Glutamatergic neuron (in vitro differentiated cells): ENCODE measurements at regions not wholly inside any gene's neighbourhood (a gene's known extent, or its start where the extent isn't known, plus 50 kb on each side); places are given as distances from the start of the nearest gene placed in this dataset.
"Not testable (repeated sequence)": the region's sequence is repeated elsewhere in the genome, so short reads cannot be mapped to it uniquely, and the experiment has no call there.

Source experiments
- DNase-seq: peaks from one replicate; pipeline ENCODE4 v3.0.0; 2022
- H3K27ac Mint-ChIP-seq: one replicate; pipeline ENCODE4 v1.8.0; 2020; ENCODE audit warnings: mild to moderate bottlenecking, mixed read lengths, inconsistent platforms; ENCODE audit not compliant: unreplicated experiment
- H3K27me3 Mint-ChIP-seq: one replicate; pipeline ENCODE4 v1.8.0; 2020; ENCODE audit warnings: mild to moderate bottlenecking, moderate library complexity, mixed read lengths, inconsistent platforms; ENCODE audit not compliant: unreplicated experiment
- H3K36me3 Mint-ChIP-seq: one replicate; pipeline ENCODE4 v1.8.0; 2020; ENCODE audit warnings: mild to moderate bottlenecking, mixed read lengths, inconsistent platforms; ENCODE audit not compliant: unreplicated experiment
- H3K4me1 Mint-ChIP-seq: one replicate; pipeline ENCODE4 v1.8.0; 2020; ENCODE audit warnings: mild to moderate bottlenecking, low read depth, mixed read lengths, inconsistent platforms; ENCODE audit not compliant: unreplicated experiment
- H3K4me3 Mint-ChIP-seq: one replicate; pipeline ENCODE4 v1.8.0; 2020; ENCODE audit warnings: mild to moderate bottlenecking, mixed read lengths, inconsistent platforms; ENCODE audit not compliant: unreplicated experiment
- H3K9me3 Mint-ChIP-seq: one replicate; pipeline ENCODE4 v1.8.0; 2020; ENCODE audit warnings: mild to moderate bottlenecking, moderate library complexity, mixed read lengths, inconsistent platforms; ENCODE audit not compliant: unreplicated experiment
- TF ChIP-seq, protein P1 (sequence below): fragments of 200-600 bp; sonication (generic); IDR thresholded peaks from one replicate; pipeline ENCODE4 v1.5.0; 2021; ENCODE audit not compliant: partially characterized antibody, unreplicated experiment

- no peaks in the 10 kb centered on the region for H3K36me3 Mint-ChIP-seq
- H3K9me3 Mint-ChIP-seq, result no peaks in the 10 kb centered on the region
- DNase-seq, result no peak
- H3K4me3 Mint-ChIP-seq, result no peak overlapping the region
- peaks cover 3% of the 10 kb centered on the region for H3K27me3 Mint-ChIP-seq
- TF ChIP-seq, protein P1, sequence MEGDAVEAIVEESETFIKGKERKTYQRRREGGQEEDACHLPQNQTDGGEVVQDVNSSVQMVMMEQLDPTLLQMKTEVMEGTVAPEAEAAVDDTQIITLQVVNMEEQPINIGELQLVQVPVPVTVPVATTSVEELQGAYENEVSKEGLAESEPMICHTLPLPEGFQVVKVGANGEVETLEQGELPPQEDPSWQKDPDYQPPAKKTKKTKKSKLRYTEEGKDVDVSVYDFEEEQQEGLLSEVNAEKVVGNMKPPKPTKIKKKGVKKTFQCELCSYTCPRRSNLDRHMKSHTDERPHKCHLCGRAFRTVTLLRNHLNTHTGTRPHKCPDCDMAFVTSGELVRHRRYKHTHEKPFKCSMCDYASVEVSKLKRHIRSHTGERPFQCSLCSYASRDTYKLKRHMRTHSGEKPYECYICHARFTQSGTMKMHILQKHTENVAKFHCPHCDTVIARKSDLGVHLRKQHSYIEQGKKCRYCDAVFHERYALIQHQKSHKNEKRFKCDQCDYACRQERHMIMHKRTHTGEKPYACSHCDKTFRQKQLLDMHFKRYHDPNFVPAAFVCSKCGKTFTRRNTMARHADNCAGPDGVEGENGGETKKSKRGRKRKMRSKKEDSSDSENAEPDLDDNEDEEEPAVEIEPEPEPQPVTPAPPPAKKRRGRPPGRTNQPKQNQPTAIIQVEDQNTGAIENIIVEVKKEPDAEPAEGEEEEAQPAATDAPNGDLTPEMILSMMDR, result no peak
- no peak overlapping the region for H3K27ac Mint-ChIP-seq
- H3K4me1 Mint-ChIP-seq, result no peaks in the 10 kb centered on the region
Observed at GRCh38 chr11:86873573-86874083, 73.3 kb downstream of the PRSS23 start.

DNA sequence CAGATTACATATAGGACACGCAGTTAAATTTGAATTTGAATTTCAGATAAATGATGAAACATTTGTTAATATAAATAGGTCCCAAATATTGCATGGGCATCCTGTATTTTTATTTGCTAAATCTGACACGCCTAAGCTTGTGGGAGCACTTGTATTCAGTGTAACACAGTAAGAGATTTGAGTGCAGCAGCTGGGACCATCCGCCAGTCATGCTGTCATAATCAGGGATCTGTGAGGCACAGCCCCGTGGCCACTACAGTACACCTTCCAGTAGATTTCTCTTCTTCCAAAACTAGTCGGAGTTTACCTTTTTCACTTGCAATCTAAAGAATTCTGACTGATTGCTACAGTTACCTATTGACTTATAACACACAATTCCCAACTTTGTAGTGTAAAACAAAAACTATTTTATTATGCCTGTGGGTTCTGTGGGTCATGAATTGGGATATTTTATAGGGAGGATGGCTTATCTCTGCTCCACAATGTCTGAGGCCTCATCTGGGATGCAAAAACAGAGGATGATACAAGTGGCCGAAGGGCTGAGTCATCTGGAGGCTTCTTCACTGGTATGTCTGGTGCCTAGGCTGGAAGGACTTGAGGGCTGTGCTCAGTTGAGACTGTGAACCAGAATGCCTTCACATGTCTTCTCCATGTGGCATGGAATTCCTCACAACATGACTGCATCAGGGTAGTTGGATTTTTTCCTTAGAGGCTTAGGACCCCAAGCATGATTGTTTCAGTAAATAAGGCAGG, 74.1 kb downstream of the PRSS23 start:
- Mint-ChIP-seq H3K4me3 (no peak overlapping the region), H3K27ac (no peak overlapping the region), H3K9me3 (no peaks in the 10 kb centered on the region), H3K36me3 (no peaks in the 10 kb centered on the region), H3K27me3 (peaks cover 3% of the 10 kb centered on the region), H3K4me1 (no peaks in the 10 kb centered on the region)
- DNase-seq, result no peak
- TF ChIP-seq, protein P1, result no peak

GRCh38 chr11:86876716-86877234, 76.4 kb downstream of the PRSS23 start:
- Mint-ChIP-seq H3K4me1 (peaks cover 3% of the 10 kb centered on the region), H3K27ac (no peak overlapping the region), H3K36me3 (no peaks in the 10 kb centered on the region), H3K4me3 (no peak overlapping the region), H3K27me3 (peaks cover 3% of the 10 kb centered on the region), H3K9me3 (peaks cover 2% of the 10 kb centered on the region)
- DNase-seq, result no peak
- TF ChIP-seq, protein P1, result no peak

DNA sequence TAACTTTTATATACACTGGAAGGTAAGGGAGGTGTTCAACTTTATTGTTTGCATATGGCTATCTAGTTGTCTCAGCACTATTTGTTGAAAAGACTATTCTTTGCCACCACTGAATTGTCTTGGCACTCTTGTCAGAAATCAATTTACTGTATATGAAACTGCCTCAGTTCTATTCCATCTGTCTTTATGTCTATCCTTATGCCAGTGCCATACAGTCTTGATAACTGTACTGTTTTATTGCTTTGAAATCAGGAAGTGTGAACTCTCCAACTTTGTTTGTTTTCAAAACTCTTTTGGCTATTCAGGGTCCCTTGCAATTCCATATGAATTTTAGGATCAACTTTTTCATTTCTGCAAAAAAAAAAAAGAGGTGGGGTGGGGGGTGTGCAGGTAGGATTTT, 77.2 kb downstream of the PRSS23 start:
- no peak for DNase-seq
- peaks cover 2% of the 10 kb centered on the region for H3K9me3 Mint-ChIP-seq
- no peak overlapping the region for H3K27ac Mint-ChIP-seq
- H3K4me3 Mint-ChIP-seq, result no peak overlapping the region
- TF ChIP-seq, protein P1, result no peak
- H3K4me1 Mint-ChIP-seq, result peaks cover 3% of the 10 kb centered on the region
- peaks cover 3% of the 10 kb centered on the region for H3K27me3 Mint-ChIP-seq
- H3K36me3 Mint-ChIP-seq, result no peaks in the 10 kb centered on the region

DNA sequence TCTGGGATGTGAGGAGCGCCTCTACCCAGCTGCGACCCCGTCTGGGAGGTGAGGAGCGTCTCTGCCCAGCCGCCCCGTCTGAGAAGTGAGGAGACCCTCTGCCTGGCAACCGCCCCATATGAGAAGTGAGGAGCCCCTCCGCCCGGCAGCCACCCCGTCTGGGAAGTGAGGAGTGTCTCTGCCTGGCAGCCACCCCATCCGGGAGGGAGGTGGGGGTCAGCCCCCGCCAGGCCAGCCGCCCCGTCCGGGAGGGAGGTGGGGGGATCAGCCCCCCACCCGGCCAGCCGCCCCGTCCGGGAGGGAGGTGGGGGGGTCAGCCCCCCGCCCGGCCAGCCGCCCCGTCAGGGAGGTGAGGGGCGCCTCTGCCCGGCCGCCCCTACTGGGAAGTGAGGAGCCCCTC, 76.0 kb downstream of the FZD4 start:
- not testable (repeated sequence) for H3K27me3 Mint-ChIP-seq, H3K4me3 Mint-ChIP-seq, H3K36me3 Mint-ChIP-seq, H3K27ac Mint-ChIP-seq, DNase-seq, H3K4me1 Mint-ChIP-seq, H3K9me3 Mint-ChIP-seq
